Endothelial cell of umbilical vein (primary cell): ENCODE measurements at regions not wholly inside any gene's neighbourhood (a gene's known extent, or its start where the extent isn't known, plus 50 kb on each side); places are given as distances from the start of the nearest gene placed in this dataset.

Experiments used
- BruUV-seq: library from RNA; stranded (reverse); fragments of 400-500 nt; replicated peaks from 2 replicates; lab custom pipeline; 2021; lab: Mats Ljungman, UMichigan
- CTCF ChIA-PET: fragments of 300-600, 350-600 bp; sonication (Branson Sonifier 250); formaldehyde crosslinking; loops from one replicate; lab custom pipeline; 2021; ENCODE audit warnings: antibody characterized with exemption, inconsistent platforms; lab: Charles Lee
- POLR2A ChIA-PET: fragments of 300-600, 350-600 bp; sonication (Branson Sonifier 250); formaldehyde crosslinking; loops from one replicate; lab custom pipeline; 2021; ENCODE audit warnings: antibody characterized with exemption, inconsistent platforms; lab: Charles Lee
- DNase-seq: peaks from one replicate; pipeline ENCODE4 v3.0.0-alpha.2; 2011; ENCODE audit warnings: low read depth, low spot score
- FAIRE-seq: peaks from 2 replicates; lab custom pipeline; 2011; peaks lifted over from hg19 to GRCh38; lab: Jason Lieb, UNC
- H2AFZ ChIP-seq: 2 replicates; pipeline ENCODE4 v1.6.0; 2012; ENCODE audit warnings: low read depth, low read length, control low read depth, inconsistent platforms
- H3K27ac ChIP-seq: 2 replicates; pipeline ENCODE4 v1.5.1; 2011; ENCODE audit warnings: low read depth, mild to moderate bottlenecking, control low read depth, low read length, moderate library complexity; ENCODE audit not compliant: insufficient read depth
- H3K27me3 ChIP-seq, 2 experiments: 2 replicates each; pipeline versions ENCODE4 v1.6.0 to v1.6.1; 2011; ENCODE audit warnings: low read length in 2 of 2, mixed read lengths in 1 of 2; ENCODE audit not compliant: control insufficient read depth in 2 of 2, insufficient read depth in 2 of 2
- H3K36me3 ChIP-seq, 2 experiments: 2 replicates in 1 of 2; 3 replicates in 1 of 2; pipeline ENCODE4 v1.5.1; 2011; ENCODE audit warnings: low read length in 2 of 2, mild to moderate bottlenecking in 1 of 2, moderate library complexity in 1 of 2; ENCODE audit not compliant: control insufficient read depth in 2 of 2, insufficient read depth in 2 of 2; ENCODE audit errors: extremely low read depth in 1 of 2
- H3K4me1 ChIP-seq: 3 replicates; pipeline ENCODE4 v1.5.1; 2011; ENCODE audit warnings: mild to moderate bottlenecking, low read length; ENCODE audit not compliant: control insufficient read depth, insufficient read depth; ENCODE audit errors: extremely low read depth
- H3K4me2 ChIP-seq: 2 replicates; pipeline ENCODE4 v1.6.1; 2011; ENCODE audit warnings: low read length, control low read depth, mixed read lengths; ENCODE audit not compliant: insufficient read depth
- H3K4me3 ChIP-seq, 3 experiments: fragments of 200-600 bp in 1 of 3; sonication (generic), shearing (Covaris generic) in 1 of 3; replicated peaks in 1 of 3; 2 replicates each; pipeline ENCODE4 v1.5.1; 2011 to 2016; ENCODE audit warnings: control low read depth in 3 of 3, low read length in 3 of 3, mild to moderate bottlenecking in 2 of 3, inconsistent platforms in 1 of 3, low read depth in 1 of 3, moderate library complexity in 1 of 3; ENCODE audit not compliant: insufficient read depth in 1 of 3
- H3K79me2 ChIP-seq: 2 replicates; pipeline ENCODE4 v1.6.0; 2012; ENCODE audit warnings: low read length, inconsistent platforms; ENCODE audit not compliant: control insufficient read depth, insufficient read depth
- H3K9ac ChIP-seq: replicated peaks from 2 replicates; pipeline ENCODE3; 2011; ENCODE audit warnings: low read length, control low read depth; ENCODE audit not compliant: insufficient read depth; ENCODE audit errors: extremely low read depth
- H3K9me1 ChIP-seq: replicated peaks from 3 replicates; pipeline ENCODE4 v1.6.0; 2011; ENCODE audit warnings: mild to moderate bottlenecking, low read length; ENCODE audit not compliant: control insufficient read depth, insufficient read depth; ENCODE audit errors: extremely low read depth
- H3K9me3 ChIP-seq: replicated peaks from 2 replicates; pipeline ENCODE4 v1.5.1; 2012; ENCODE audit warnings: low read length, inconsistent platforms; ENCODE audit not compliant: control insufficient read depth, insufficient read depth
- H4K20me1 ChIP-seq: replicated peaks from 2 replicates; pipeline ENCODE3; 2011; ENCODE audit warnings: mild to moderate bottlenecking, low read length; ENCODE audit not compliant: control insufficient read depth, insufficient read depth; ENCODE audit errors: extremely low read depth
- EZH2 ChIP-seq: IDR thresholded peaks from 2 replicates; pipeline ENCODE4 v1.6.1; 2012; ENCODE audit warnings: borderline replicate concordance, low read depth, mild to moderate bottlenecking, moderate library complexity, low read length, inconsistent platforms; ENCODE audit not compliant: severe bottlenecking
- FOS ChIP-seq: IDR thresholded peaks from 2 replicates; pipeline ENCODE4 v1.6.1; 2011; ENCODE audit warnings: mild to moderate bottlenecking, low read length, moderate library complexity, borderline replicate concordance; ENCODE audit not compliant: insufficient read depth
- GATA2 ChIP-seq: IDR thresholded peaks from 2 replicates; pipeline ENCODE4 v1.7.0; 2011; ENCODE audit warnings: low read depth, mild to moderate bottlenecking, moderate library complexity, mixed read lengths, low read length; ENCODE audit not compliant: insufficient read length, insufficient read depth
- JUN ChIP-seq: IDR thresholded peaks from 2 replicates; pipeline ENCODE4 v1.6.1; 2011; ENCODE audit warnings: borderline replicate concordance, low read depth; ENCODE audit not compliant: insufficient read length, insufficient read depth
- MYC ChIP-seq: IDR thresholded peaks from one replicate; pipeline ENCODE4 v1.6.1; 2011; ENCODE audit warnings: mild to moderate bottlenecking, low read depth, low read length
- POLR2A ChIP-seq: IDR thresholded peaks from 2 replicates; pipeline ENCODE4 v1.6.1; 2012; ENCODE audit warnings: low read depth, mild to moderate bottlenecking, control low read depth, low read length
- POLR2AphosphoS5 ChIP-seq: IDR thresholded peaks from 2 replicates; pipeline ENCODE4 v1.6.1; 2012; ENCODE audit warnings: low read depth, mild to moderate bottlenecking, control low read depth, low read length, moderate library complexity; ENCODE audit not compliant: insufficient read depth
- dilution Hi-C: fragments of 300-500 bp; cut with MboI; formaldehyde crosslinking; loops from one replicate; pipeline ENCODE4 v1.15.0; 2019; ENCODE audit warnings: low sequenced_read_pairs; ENCODE audit not compliant: extremely low pct_ligation_motif_present
- intact Hi-C: fragments of 100-400 bp; cut with micrococcal nuclease; formaldehyde crosslinking; loops from one replicate; pipeline ENCODE4 v1.10.0; 2022
- TF ChIP-seq, protein P1 (sequence below): IDR thresholded peaks from 2 replicates; pipeline ENCODE4 v1.6.1; 2011; ENCODE audit not compliant: insufficient read depth, insufficient read length
- TF ChIP-seq, protein P2 (sequence below), 2 donors: IDR thresholded peaks; 1 replicate in 1 of 2; 2 replicates in 1 of 2; pipeline ENCODE4 v1.5.1; 2011; ENCODE audit warnings: low read length in 2 of 2, mild to moderate bottlenecking in 2 of 2, moderate library complexity in 2 of 2, control low read depth in 1 of 2, inconsistent platforms in 1 of 2, low read depth in 1 of 2; ENCODE audit not compliant: insufficient read depth in 1 of 2; ENCODE audit errors: extremely low read depth in 1 of 2

DNA sequence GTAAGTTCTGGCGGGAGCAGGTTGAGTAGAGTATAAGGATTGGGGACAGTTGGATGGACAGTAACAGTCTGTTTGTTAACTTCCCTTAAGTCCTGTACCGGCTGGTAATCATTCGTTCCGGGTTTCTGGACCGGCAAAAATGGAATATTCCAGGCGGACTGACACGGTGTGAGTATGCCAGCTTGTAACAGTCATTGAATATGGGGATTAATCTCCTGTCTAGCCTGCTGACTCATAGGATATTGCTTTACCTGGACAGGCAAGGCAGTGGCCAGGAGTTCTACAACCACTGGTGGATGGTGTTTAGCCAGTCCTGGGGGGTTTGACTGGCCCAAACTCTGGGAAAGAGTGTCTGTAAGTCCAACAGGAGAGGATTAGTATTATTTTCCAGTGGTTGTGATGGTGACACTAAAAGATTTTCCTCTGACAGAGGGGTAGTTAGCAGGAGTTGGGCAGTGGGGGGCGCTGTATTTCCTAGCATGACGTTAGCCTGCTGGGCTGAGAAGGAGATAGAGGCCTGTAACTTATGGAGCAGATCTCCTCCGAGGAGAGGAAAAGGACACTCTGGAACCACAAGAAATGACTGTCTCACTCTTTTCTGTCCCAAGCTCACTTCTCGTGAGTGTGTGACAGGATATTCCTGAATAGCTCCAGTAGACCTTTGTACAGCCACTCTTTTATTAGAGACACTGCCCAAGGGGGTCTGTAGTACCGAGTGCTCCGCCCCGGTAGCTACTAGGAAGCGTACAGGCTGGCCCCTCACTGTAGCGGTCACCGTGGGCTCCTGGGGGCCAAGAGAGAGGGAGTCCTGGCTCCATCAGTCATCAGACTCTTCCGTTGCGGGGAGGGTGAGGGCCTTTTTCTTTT is 152.2 kb downstream of the TRIM27 start:
- ChIA-PET CTCF (no interaction called here), POLR2A (no interaction called here)
- no peaks in the 10 kb centered on the region for H3K4me1 ChIP-seq
- no peak for TF ChIP-seq EZH2
- TF ChIP-seq MYC, result no peak
- TF ChIP-seq, protein P1, sequence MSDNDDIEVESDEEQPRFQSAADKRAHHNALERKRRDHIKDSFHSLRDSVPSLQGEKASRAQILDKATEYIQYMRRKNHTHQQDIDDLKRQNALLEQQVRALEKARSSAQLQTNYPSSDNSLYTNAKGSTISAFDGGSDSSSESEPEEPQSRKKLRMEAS, result no peak
- no peak for TF ChIP-seq FOS
- TF ChIP-seq JUN, result no peak
- no peak for TF ChIP-seq POLR2A
- no peak for TF ChIP-seq GATA2
- no peak for TF ChIP-seq POLR2AphosphoS5
- TF ChIP-seq, protein P2, sequence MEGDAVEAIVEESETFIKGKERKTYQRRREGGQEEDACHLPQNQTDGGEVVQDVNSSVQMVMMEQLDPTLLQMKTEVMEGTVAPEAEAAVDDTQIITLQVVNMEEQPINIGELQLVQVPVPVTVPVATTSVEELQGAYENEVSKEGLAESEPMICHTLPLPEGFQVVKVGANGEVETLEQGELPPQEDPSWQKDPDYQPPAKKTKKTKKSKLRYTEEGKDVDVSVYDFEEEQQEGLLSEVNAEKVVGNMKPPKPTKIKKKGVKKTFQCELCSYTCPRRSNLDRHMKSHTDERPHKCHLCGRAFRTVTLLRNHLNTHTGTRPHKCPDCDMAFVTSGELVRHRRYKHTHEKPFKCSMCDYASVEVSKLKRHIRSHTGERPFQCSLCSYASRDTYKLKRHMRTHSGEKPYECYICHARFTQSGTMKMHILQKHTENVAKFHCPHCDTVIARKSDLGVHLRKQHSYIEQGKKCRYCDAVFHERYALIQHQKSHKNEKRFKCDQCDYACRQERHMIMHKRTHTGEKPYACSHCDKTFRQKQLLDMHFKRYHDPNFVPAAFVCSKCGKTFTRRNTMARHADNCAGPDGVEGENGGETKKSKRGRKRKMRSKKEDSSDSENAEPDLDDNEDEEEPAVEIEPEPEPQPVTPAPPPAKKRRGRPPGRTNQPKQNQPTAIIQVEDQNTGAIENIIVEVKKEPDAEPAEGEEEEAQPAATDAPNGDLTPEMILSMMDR (IDR thresholded peaks at IDR 0.05; ENCODE audit: extremely low read depth in 1 of 2, insufficient read depth in 1 of 2, low read depth in 1 of 2, low read length in 2 of 2), result no peak
- no peaks in the 10 kb centered on the region for H3K9me1 ChIP-seq
- no peak overlapping the region for H2AFZ ChIP-seq
- intact Hi-C loops (loop anchor here (1.0 kb wide), 1 partner anchor 246 kb away; no protein-coding TSS in a partner anchor), dilution Hi-C loops (no loop called here)
- DNase-seq (no peak), FAIRE-seq (no peak)
- H3K27ac ChIP-seq, result no peak overlapping the region
- H3K4me2 ChIP-seq, result no peak overlapping the region
- no peaks in the 10 kb centered on the region for H3K36me3 ChIP-seq
- H3K27me3 ChIP-seq, result peaks cover 79 to 83% of the 10 kb centered on the region in 2 experiments
- H3K79me2 ChIP-seq, result no peaks in the 10 kb centered on the region
- BruUV-seq, result no TSS peak
- H3K4me3 ChIP-seq, result no peak overlapping the region
- no peaks in the 10 kb centered on the region for H4K20me1 ChIP-seq
- H3K9ac ChIP-seq, result no peak overlapping the region
- no peaks in the 10 kb centered on the region for H3K9me3 ChIP-seq
